GM23338 (cell line): ENCODE measurements at regions not wholly inside any gene's neighbourhood (a gene's known extent, or its start where the extent isn't known, plus 50 kb on each side); places are given as distances from the start of the nearest gene placed in this dataset.
"Not testable (repeated sequence)": the region's sequence is repeated elsewhere in the genome, so short reads cannot be mapped to it uniquely, and the experiment has no call there.

Experiments used
- ATAC-seq: fragments of 200-7000 bp; cut with Tn5 transposase; 3 replicates; pipeline ENCODE4 v1.9.1; 2020
- DNase-seq: peaks from one replicate; pipeline ENCODE4 v3.0.0-alpha.2; 2015; ENCODE audit warnings: low spot score
- H2AFZ ChIP-seq: fragments of 200-600 bp; sonication (generic); 2 replicates; pipeline ENCODE4 v1.8.0; 2016; ENCODE audit warnings: antibody characterized with exemption, mild to moderate bottlenecking, moderate library complexity
- H3F3A ChIP-seq: fragments of 200-600 bp; sonication (generic); replicated peaks from 2 replicates; pipeline ENCODE4 v1.8.0; 2017; ENCODE audit warnings: antibody characterized with exemption, mixed run types, low read depth
- H3K27ac ChIP-seq: fragments of 200-600 bp; sonication (generic); 2 replicates; pipeline ENCODE4 v1.6.1; 2016; ENCODE audit warnings: low read depth
- H3K27me3 ChIP-seq: fragments of 200-600 bp; sonication (generic); 2 replicates; pipeline ENCODE4 v1.8.0; 2016; ENCODE audit warnings: mild to moderate bottlenecking, mixed run types, moderate library complexity; ENCODE audit not compliant: insufficient read depth
- H3K36me3 ChIP-seq: fragments of 200-600 bp; sonication (generic); 2 replicates; pipeline ENCODE4 v1.8.0; 2016; ENCODE audit warnings: mild to moderate bottlenecking; ENCODE audit not compliant: insufficient read depth
- H3K4me1 ChIP-seq: fragments of 200-600 bp; sonication (generic); 2 replicates; pipeline ENCODE4 v1.8.0; 2016; ENCODE audit warnings: mild to moderate bottlenecking, moderate library complexity; ENCODE audit not compliant: insufficient read depth
- H3K4me2 ChIP-seq: fragments of 200-600 bp; sonication (generic); 2 replicates; pipeline ENCODE4 v1.7.1; 2017; ENCODE audit warnings: mixed run types
- H3K4me3 ChIP-seq: fragments of 200-600 bp; sonication (generic); 2 replicates; pipeline ENCODE4 v1.6.1; 2016; ENCODE audit warnings: mixed run types
- H3K79me2 ChIP-seq: fragments of 200-600 bp; sonication (generic); replicated peaks from 2 replicates; pipeline ENCODE4 v1.8.0; 2017; ENCODE audit warnings: mild to moderate bottlenecking; ENCODE audit not compliant: insufficient read depth
- H3K9me2 ChIP-seq: fragments of 200-600 bp; sonication (generic); 2 replicates; pipeline ENCODE4 v1.8.0; 2017; ENCODE audit not compliant: insufficient read depth
- H4K20me1 ChIP-seq: fragments of 200-600 bp; sonication (generic); replicated peaks from 2 replicates; pipeline ENCODE4 v1.8.0; 2017; ENCODE audit warnings: mild to moderate bottlenecking; ENCODE audit not compliant: insufficient read depth
- H3K27ac Mint-ChIP-seq: 2 replicates; pipeline ENCODE4 v1.8.0; 2020; ENCODE audit warnings: inconsistent platforms, mild to moderate bottlenecking, moderate library complexity, mixed read lengths
- H3K27me3 Mint-ChIP-seq: 3 replicates; pipeline ENCODE4 v1.8.0; 2022; ENCODE audit warnings: low read depth, mild to moderate bottlenecking, moderate library complexity, mixed read lengths, inconsistent platforms; ENCODE audit not compliant: insufficient read depth, poor library complexity
- H3K36me3 Mint-ChIP-seq: 3 replicates; pipeline ENCODE4 v1.8.0; 2021; ENCODE audit warnings: low read depth, mild to moderate bottlenecking, inconsistent platforms, moderate library complexity, mixed read lengths
- H3K4me1 Mint-ChIP-seq: 3 replicates; pipeline ENCODE4 v1.8.0; 2020; ENCODE audit warnings: mild to moderate bottlenecking, inconsistent platforms, mixed read lengths
- H3K4me3 Mint-ChIP-seq: 3 replicates; pipeline ENCODE4 v1.8.0; 2021; ENCODE audit warnings: moderate library complexity, mild to moderate bottlenecking, inconsistent platforms, mixed read lengths
- H3K9me3 Mint-ChIP-seq: 3 replicates; pipeline ENCODE4 v1.8.0; 2020; ENCODE audit warnings: moderate library complexity, mild to moderate bottlenecking, inconsistent platforms, mixed read lengths
- CREB1 ChIP-seq: fragments of 250-450 bp; sonication (Bioruptor Pico); IDR thresholded peaks from 2 replicates; pipeline ENCODE4 v1.5.0; 2020; ENCODE audit warnings: low read depth, mild to moderate bottlenecking, moderate library complexity
- CTCF ChIP-seq, 2 experiments: fragments of 200-600 bp in 1 of 2; sonication (generic) in 1 of 2; conservative IDR thresholded peaks; 2 replicates each; pipeline versions ENCODE4 v1.5.1 to v1.6.1; 2016 to 2017; ENCODE audit warnings: antibody characterized with exemption in 2 of 2, low read depth in 2 of 2, mild to moderate bottlenecking in 2 of 2, moderate library complexity in 1 of 2
- ETS1 ChIP-seq: IDR thresholded peaks from 2 replicates; pipeline ENCODE4 v1.6.1; 2016; ENCODE audit warnings: antibody characterized with exemption
- EZH2 ChIP-seq: fragments of 200-600 bp; sonication (generic); IDR thresholded peaks from one replicate; pipeline ENCODE4 v1.8.0; 2017; ENCODE audit warnings: antibody characterized with exemption, mild to moderate bottlenecking, low read depth; ENCODE audit not compliant: unreplicated experiment
- JUNB ChIP-seq: IDR thresholded peaks from one replicate; pipeline ENCODE4 v1.6.1; 2016; ENCODE audit warnings: antibody characterized with exemption; ENCODE audit not compliant: unreplicated experiment
- NANOG ChIP-seq: IDR thresholded peaks from 2 replicates; pipeline ENCODE4 v1.6.1; 2016; ENCODE audit warnings: antibody characterized with exemption, borderline replicate concordance
- REST ChIP-seq: IDR thresholded peaks from one replicate; pipeline ENCODE4 v1.6.1; 2018; ENCODE audit warnings: antibody characterized with exemption; ENCODE audit not compliant: unreplicated experiment
- ZNF114 ChIP-seq: fragments of 250-450 bp; sonication (Bioruptor Pico); IDR thresholded peaks from 2 replicates; pipeline ENCODE4 v1.5.0; 2020; ENCODE audit warnings: mild to moderate bottlenecking, moderate library complexity
- ZNF331 ChIP-seq: fragments of 250-450 bp; sonication (Bioruptor Pico); IDR thresholded peaks from 2 replicates; pipeline ENCODE4 v1.5.0; 2020; ENCODE audit warnings: low read depth, mild to moderate bottlenecking, moderate library complexity
- ZNF462 ChIP-seq: fragments of 250-450 bp; sonication (Bioruptor Pico); IDR thresholded peaks from 2 replicates; pipeline ENCODE4 v1.5.0; 2020; ENCODE audit warnings: mild to moderate bottlenecking, moderate library complexity

- not testable (repeated sequence) for H3F3A ChIP-seq, H3K4me1 Mint-ChIP-seq, H3K4me2 ChIP-seq, H4K20me1 ChIP-seq, H3K4me3 ChIP-seq, H3K27me3 Mint-ChIP-seq, H2AFZ ChIP-seq, H3K27ac ChIP-seq, H3K4me3 Mint-ChIP-seq, DNase-seq, H3K27me3 ChIP-seq, H3K27ac Mint-ChIP-seq, ATAC-seq, H3K79me2 ChIP-seq, H3K36me3 Mint-ChIP-seq, H3K36me3 ChIP-seq, H3K9me2 ChIP-seq, H3K4me1 ChIP-seq
- peaks cover 29% of the 10 kb centered on the region for H3K9me3 Mint-ChIP-seq
These were observed 260.2 kb upstream of the PTCHD4 start for GRCh38 chr6:48371226-48371625.

- Histone ChIP-seq H3K9me2 (no peaks in the 10 kb centered on the region), H3K4me2 (no peak overlapping the region), H3K27me3 (no peaks in the 10 kb centered on the region), H3K4me3 (no peak overlapping the region), H3K4me1 (no peaks in the 10 kb centered on the region), H3F3A (no peaks in the 10 kb centered on the region), H2AFZ (no peak overlapping the region), H3K27ac (no peak overlapping the region), H4K20me1 (no peaks in the 10 kb centered on the region), H3K79me2 (no peaks in the 10 kb centered on the region), H3K36me3 (no peaks in the 10 kb centered on the region)
- peaks cover 29% of the 10 kb centered on the region for H3K9me3 Mint-ChIP-seq
- DNase-seq (no peak), ATAC-seq (no peak)
- no peak overlapping the region for H3K4me3 Mint-ChIP-seq
- no peaks in the 10 kb centered on the region for H3K27me3 Mint-ChIP-seq
- peaks cover 9% of the 10 kb centered on the region; the same call in 2 of the 3 replicates for H3K36me3 Mint-ChIP-seq
- no peak overlapping the region for H3K27ac Mint-ChIP-seq
- H3K4me1 Mint-ChIP-seq: no peaks in the 10 kb centered on the region
- TF ChIP-seq CTCF (conservative IDR thresholded peaks at IDR 0.05; ENCODE audit: low read depth in 2 of 2): no peak
- no peak for TF ChIP-seq NANOG
- TF ChIP-seq ETS1: no peak
- TF ChIP-seq ZNF331: no peak
- TF ChIP-seq JUNB: no peak
- TF ChIP-seq CREB1: no peak
- TF ChIP-seq EZH2: no peak
- no peak for TF ChIP-seq REST
- no peak for TF ChIP-seq ZNF462 (CRISPR knock-in tag)
- no peak for TF ChIP-seq ZNF114 (CRISPR knock-in tag)
These were observed 258.1 kb upstream of the PTCHD4 start for GRCh38 chr6:48369100-48369499.
